ENCODE measurements at regions not wholly inside any gene's neighbourhood (a gene's known extent, or its start where the extent isn't known, plus 50 kb on each side); places are given as distances from the start of the nearest gene placed in this dataset.

- TF ChIP-seq CTCF (IDR thresholded peaks at IDR 0.05) (no peak), EP300 (IDR thresholded peaks at IDR 0.05) (no peak), POLR2A (IDR thresholded peaks at IDR 0.05) (no peak)
These were observed 167.0 kb upstream of the SASH1 start for GRCh38 chr6:148175550-148176188.

Data from tibial nerve (tissue), 4 donors.